CD14-positive monocyte (primary cell): ENCODE measurements at regions not wholly inside any gene's neighbourhood (a gene's known extent, or its start where the extent isn't known, plus 50 kb on each side); places are given as distances from the start of the nearest gene placed in this dataset.

Experiments
- DNase-seq, 3 donors: peaks; one replicate each; pipeline ENCODE4 v3.0.0-alpha.2; 2011 to 2022
- H2AFZ ChIP-seq: 2 replicates; pipeline ENCODE4 v1.6.0; 2012; ENCODE audit warnings: mild to moderate bottlenecking, low read depth, low read length, inconsistent platforms; ENCODE audit not compliant: insufficient read depth, poor library complexity, severe bottlenecking
- H3K27ac ChIP-seq, 2 donors: 1 replicate in 1 of 2; 2 replicates in 1 of 2; pipeline ENCODE4 v1.5.1; 2012 to 2013; ENCODE audit warnings: low read length in 2 of 2, control low read depth in 1 of 2, inconsistent platforms in 1 of 2, low read depth in 1 of 2, mild to moderate bottlenecking in 1 of 2
- H3K27me3 ChIP-seq, 2 donors: one replicate each; pipeline versions ENCODE4 v1.6.0 to v1.6.1; 2011 to 2013; ENCODE audit warnings: low read length in 2 of 2; ENCODE audit not compliant: control insufficient read depth in 2 of 2, insufficient read depth in 2 of 2
- H3K36me3 ChIP-seq, 2 donors: replicated peaks in 1 of 2; 1 replicate in 1 of 2; 2 replicates in 1 of 2; pipeline versions ENCODE4 v1.5.1 to v1.6.1; 2012 to 2013; ENCODE audit warnings: low read length in 2 of 2, control low read depth in 1 of 2, inconsistent platforms in 1 of 2, mild to moderate bottlenecking in 1 of 2; ENCODE audit not compliant: insufficient read depth in 2 of 2, control insufficient read depth in 1 of 2
- H3K4me1 ChIP-seq, 2 donors: 1 replicate in 1 of 2; 2 replicates in 1 of 2; pipeline versions ENCODE4 v1.5.1 to v1.6.1; 2012 to 2013; ENCODE audit warnings: low read length in 2 of 2, control low read depth in 1 of 2, inconsistent platforms in 1 of 2, mild to moderate bottlenecking in 1 of 2, moderate library complexity in 1 of 2; ENCODE audit not compliant: insufficient read depth in 2 of 2, control insufficient read depth in 1 of 2
- H3K4me2 ChIP-seq: replicated peaks from 2 replicates; pipeline ENCODE3; 2012; ENCODE audit warnings: low read length, moderate library complexity, mild to moderate bottlenecking; ENCODE audit not compliant: poor library complexity, severe bottlenecking; ENCODE audit errors: extremely low read depth
- H3K4me3 ChIP-seq, 3 experiments: fragments of 200-600 bp in 1 of 3; sonication (generic) in 1 of 3; replicated peaks in 1 of 3; 1 replicate in 2 of 3; 2 replicates in 1 of 3; pipeline ENCODE4 v1.5.1; 2011 to 2013; ENCODE audit warnings: low read length in 3 of 3, mild to moderate bottlenecking in 3 of 3, control low read depth in 2 of 3, low read depth in 2 of 3, inconsistent platforms in 1 of 3, moderate library complexity in 1 of 3
- H3K79me2 ChIP-seq: 2 replicates; pipeline ENCODE4 v1.6.0; 2012; ENCODE audit warnings: mild to moderate bottlenecking, control low read depth, inconsistent platforms, low read length, moderate library complexity; ENCODE audit not compliant: insufficient read depth
- H3K9ac ChIP-seq: 2 replicates; pipeline ENCODE4 v1.6.0; 2017; ENCODE audit warnings: low read length, mild to moderate bottlenecking; ENCODE audit not compliant: insufficient read depth, poor library complexity, severe bottlenecking
- H3K9me3 ChIP-seq, 2 donors: replicated peaks in 1 of 2; 1 replicate in 1 of 2; 2 replicates in 1 of 2; pipeline versions ENCODE4 v1.5.1 to v1.6.1; 2012 to 2013; ENCODE audit warnings: low read length in 2 of 2, control low read depth in 1 of 2; ENCODE audit not compliant: control insufficient read depth in 1 of 2, insufficient read depth in 1 of 2
- H4K20me1 ChIP-seq: 2 replicates; pipeline ENCODE4 v1.6.0; 2012; ENCODE audit warnings: mild to moderate bottlenecking, low read length, control low read depth, moderate library complexity; ENCODE audit not compliant: insufficient read depth
- H3K27ac Mint-ChIP-seq, 7 donors: one replicate each; pipeline ENCODE4 v1.8.0; 2020; ENCODE audit warnings: mild to moderate bottlenecking in 7 of 7, mixed read lengths in 7 of 7, moderate library complexity in 6 of 7, inconsistent platforms in 2 of 7
- H3K27me3 Mint-ChIP-seq, 3 donors: one replicate each; pipeline ENCODE4 v1.8.0; 2021 to 2022; ENCODE audit warnings: low read depth in 3 of 3, mild to moderate bottlenecking in 3 of 3, mixed read lengths in 3 of 3, moderate library complexity in 3 of 3, inconsistent platforms in 1 of 3
- H3K36me3 Mint-ChIP-seq, 2 donors: one replicate each; pipeline ENCODE4 v1.8.0; 2020; ENCODE audit warnings: mixed read lengths in 2 of 2, inconsistent platforms in 1 of 2, mild to moderate bottlenecking in 1 of 2
- H3K4me1 Mint-ChIP-seq: one replicate; pipeline ENCODE4 v1.8.0; 2020; ENCODE audit warnings: mild to moderate bottlenecking, mixed read lengths
- H3K4me3 Mint-ChIP-seq, 2 donors: one replicate each; pipeline ENCODE4 v1.8.0; 2020; ENCODE audit warnings: mild to moderate bottlenecking in 2 of 2, mixed read lengths in 2 of 2, moderate library complexity in 1 of 2
- H3K9me3 Mint-ChIP-seq, 7 donors: one replicate each; pipeline ENCODE4 v1.8.0; 2020 to 2022; ENCODE audit warnings: mixed read lengths in 7 of 7, mild to moderate bottlenecking in 6 of 7, moderate library complexity in 6 of 7, inconsistent platforms in 2 of 7
- WGBS: methylation state at CpG from one replicate; pipeline ENCODE4 v1.1.5; 2013; ENCODE audit warnings: missing lambda C conversion rate; ENCODE audit not compliant: insufficient coverage; 5-methylcytosine and 5-hydroxymethylcytosine counted together
- intact Hi-C, 2 donors: fragments of 100-400 bp; cut with micrococcal nuclease; formaldehyde crosslinking; loops; one replicate each; pipeline versions ENCODE4 v1.15.0 to v1.15.1; 2023
- TF ChIP-seq, protein P1 (sequence below): fragments of 200-600 bp; IDR thresholded peaks from one replicate; pipeline ENCODE4 v1.8.0; 2022; ENCODE audit warnings: antibody characterized with exemption, mild to moderate bottlenecking

DNA sequence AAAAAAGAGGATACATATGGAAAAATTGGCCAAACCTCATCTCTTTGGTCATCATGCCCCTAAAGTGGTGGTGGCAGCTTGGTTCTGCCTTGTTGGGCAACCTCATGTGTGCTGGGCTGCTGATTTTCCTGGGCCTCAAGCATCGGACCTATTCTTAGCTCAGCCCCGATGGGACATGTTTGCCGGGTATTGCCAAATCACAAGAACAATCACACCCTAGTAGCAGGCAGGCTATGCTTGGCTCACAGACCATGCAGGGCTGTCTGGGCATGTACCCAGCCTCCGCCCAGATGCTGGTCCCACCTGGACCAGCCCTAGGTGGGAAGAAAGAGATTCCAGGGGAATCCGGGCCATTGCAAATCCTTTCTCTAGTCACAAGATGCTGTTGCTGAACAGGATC, 189.4 kb upstream of the FGGY start:
- H3K4me3 Mint-ChIP-seq, result no peak overlapping the region
- H3K4me2 ChIP-seq, result no peak overlapping the region
- no peaks in the 10 kb centered on the region for H3K36me3 Mint-ChIP-seq

DNA sequence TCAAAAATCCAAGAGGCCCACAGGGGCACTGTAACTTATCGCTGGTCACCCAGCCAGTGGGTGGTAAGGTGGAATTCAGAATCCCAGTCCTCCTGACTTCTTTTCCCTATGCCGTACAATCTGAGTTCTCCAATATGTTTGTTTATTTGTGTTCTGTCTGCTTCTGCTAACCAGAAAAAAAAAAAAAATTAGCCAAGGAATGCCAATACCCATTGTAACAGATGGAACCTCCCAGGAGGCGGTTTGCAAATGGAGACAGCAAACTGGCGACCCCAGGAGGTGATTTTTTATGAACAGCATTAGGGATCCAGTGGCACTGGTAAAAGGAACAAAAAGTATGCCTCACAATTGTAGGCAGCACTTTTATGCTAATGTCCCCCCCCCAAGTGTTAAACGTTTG, 189.0 kb upstream of the FGGY start:
- no peaks in the 10 kb centered on the region for H3K36me3 Mint-ChIP-seq
- peaks cover 0 to 1% (median 1%) of the 10 kb centered on the region in 3 donors for H3K27me3 Mint-ChIP-seq
- no peak overlapping the region for H3K4me3 Mint-ChIP-seq
- H3K4me2 ChIP-seq, result no peak overlapping the region
- TF ChIP-seq, protein P1, sequence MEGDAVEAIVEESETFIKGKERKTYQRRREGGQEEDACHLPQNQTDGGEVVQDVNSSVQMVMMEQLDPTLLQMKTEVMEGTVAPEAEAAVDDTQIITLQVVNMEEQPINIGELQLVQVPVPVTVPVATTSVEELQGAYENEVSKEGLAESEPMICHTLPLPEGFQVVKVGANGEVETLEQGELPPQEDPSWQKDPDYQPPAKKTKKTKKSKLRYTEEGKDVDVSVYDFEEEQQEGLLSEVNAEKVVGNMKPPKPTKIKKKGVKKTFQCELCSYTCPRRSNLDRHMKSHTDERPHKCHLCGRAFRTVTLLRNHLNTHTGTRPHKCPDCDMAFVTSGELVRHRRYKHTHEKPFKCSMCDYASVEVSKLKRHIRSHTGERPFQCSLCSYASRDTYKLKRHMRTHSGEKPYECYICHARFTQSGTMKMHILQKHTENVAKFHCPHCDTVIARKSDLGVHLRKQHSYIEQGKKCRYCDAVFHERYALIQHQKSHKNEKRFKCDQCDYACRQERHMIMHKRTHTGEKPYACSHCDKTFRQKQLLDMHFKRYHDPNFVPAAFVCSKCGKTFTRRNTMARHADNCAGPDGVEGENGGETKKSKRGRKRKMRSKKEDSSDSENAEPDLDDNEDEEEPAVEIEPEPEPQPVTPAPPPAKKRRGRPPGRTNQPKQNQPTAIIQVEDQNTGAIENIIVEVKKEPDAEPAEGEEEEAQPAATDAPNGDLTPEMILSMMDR, result no peak
- no peak overlapping the region for H3K27ac ChIP-seq
- intact Hi-C loops, result no loop called here
- no peaks in the 10 kb centered on the region for H3K9me3 ChIP-seq
- H3K4me3 ChIP-seq, result no peak overlapping the region
- no peak overlapping the region for H2AFZ ChIP-seq
- H3K9ac ChIP-seq, result no peak overlapping the region
- H3K9me3 Mint-ChIP-seq, result peaks cover 0 to 3% (median 0%) of the 10 kb centered on the region in 7 donors
- H3K27ac Mint-ChIP-seq, result no peak overlapping the region
- no peak for DNase-seq
- H3K36me3 ChIP-seq, result no peaks in the 10 kb centered on the region
- H3K4me1 Mint-ChIP-seq, result peaks cover 16% of the 10 kb centered on the region
- H3K27me3 ChIP-seq, result no peaks in the 10 kb centered on the region
- WGBS, result no CpG with 5 or more reads among the region's 5 CpGs
- H4K20me1 ChIP-seq, result no peaks in the 10 kb centered on the region
- H3K4me1 ChIP-seq, result peaks cover 9 to 16% of the 10 kb centered on the region in 2 donors
- H3K79me2 ChIP-seq, result no peaks in the 10 kb centered on the region

More for the DNA sequence above, 189.4 kb upstream of the FGGY start:
- Histone ChIP-seq H3K9me3 (no peaks in the 10 kb centered on the region), H3K27ac (no peak overlapping the region), H3K4me1 (peaks cover 9 to 16% of the 10 kb centered on the region in 2 donors), H3K4me3 (no peak overlapping the region), H4K20me1 (no peaks in the 10 kb centered on the region), H3K36me3 (no peaks in the 10 kb centered on the region), H3K79me2 (no peaks in the 10 kb centered on the region), H2AFZ (peak overlapping the region; percentile 52), H3K9ac (no peak overlapping the region), H3K27me3 (no peaks in the 10 kb centered on the region)
- intact Hi-C loops, result no loop called here
- peaks cover 16% of the 10 kb centered on the region for H3K4me1 Mint-ChIP-seq
- H3K27me3 Mint-ChIP-seq, result peaks cover 0 to 1% (median 0%) of the 10 kb centered on the region in 3 donors
- TF ChIP-seq, protein P1, result no peak
- DNase-seq, result peak in 1 of 3 donors; percentile 15
- H3K9me3 Mint-ChIP-seq, result peaks cover 0 to 3% (median 0%) of the 10 kb centered on the region in 7 donors
- WGBS, result no CpG with 5 or more reads among the region's 5 CpGs
- H3K27ac Mint-ChIP-seq, result peak overlapping the region in 2 of 7 donors; percentile 15 to 51
